WERI-Rb-1 (cell line): ENCODE measurements at regions not wholly inside any gene's neighbourhood (a gene's known extent, or its start where the extent isn't known, plus 50 kb on each side); places are given as distances from the start of the nearest gene placed in this dataset.
"Not testable (repeated sequence)": the region's sequence is repeated elsewhere in the genome, so short reads cannot be mapped to it uniquely, and the experiment has no call there.

Source experiments
- DNase-seq: peaks from one replicate; pipeline ENCODE4 v3.0.0-alpha.2; 2020
- H3K27ac ChIP-seq: fragments of 250-450 bp; sonication (Bioruptor Pico); 2 replicates; pipeline ENCODE4 v1.5.1; 2020; ENCODE audit warnings: mild to moderate bottlenecking, moderate library complexity
- H3K27me3 ChIP-seq: fragments of 250-450 bp; sonication (Bioruptor Pico); 2 replicates; pipeline ENCODE4 v1.5.1; 2021; ENCODE audit warnings: mild to moderate bottlenecking, low read depth, moderate library complexity; ENCODE audit not compliant: insufficient read depth, severe bottlenecking
- H3K36me3 ChIP-seq: fragments of 250-450 bp; sonication (Bioruptor Pico); 2 replicates; pipeline ENCODE4 v1.5.1; 2020; ENCODE audit warnings: mild to moderate bottlenecking, moderate library complexity
- H3K4me3 ChIP-seq: 2 replicates; pipeline ENCODE4 v1.5.1; 2011; ENCODE audit warnings: low read depth, mild to moderate bottlenecking, control low read depth, low read length
- H3K9me3 ChIP-seq: fragments of 250-450 bp; sonication (Bioruptor Pico); 2 replicates; pipeline ENCODE4 v1.5.1; 2021; ENCODE audit warnings: mild to moderate bottlenecking, moderate library complexity; ENCODE audit not compliant: severe bottlenecking
- TF ChIP-seq, protein P1 (sequence below): IDR thresholded peaks from 2 replicates; pipeline ENCODE4 v1.5.1; 2011; ENCODE audit warnings: low read depth, mild to moderate bottlenecking, control low read depth, inconsistent platforms, low read length

DNA sequence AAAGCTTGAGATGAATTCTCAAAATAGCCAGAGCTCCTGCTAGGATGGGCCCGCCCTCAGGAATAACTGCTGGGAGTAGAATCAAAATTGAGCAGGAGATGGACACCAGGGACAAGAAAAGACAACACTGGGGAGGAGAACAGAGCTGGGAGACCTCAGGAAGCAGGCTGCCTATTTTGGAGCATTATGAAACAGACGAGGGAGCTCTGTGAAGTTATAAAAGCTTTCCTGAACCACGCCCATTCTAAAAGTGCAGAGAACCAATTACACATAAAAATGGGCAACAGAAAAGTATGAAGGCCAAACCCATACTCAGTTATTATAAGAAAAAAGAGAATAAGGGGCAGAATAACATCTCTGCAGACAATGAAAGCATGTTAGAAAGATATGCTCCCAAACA, 213.9 kb upstream of the TRPC7 start:
- DNase-seq = no peak
- TF ChIP-seq, protein P1, sequence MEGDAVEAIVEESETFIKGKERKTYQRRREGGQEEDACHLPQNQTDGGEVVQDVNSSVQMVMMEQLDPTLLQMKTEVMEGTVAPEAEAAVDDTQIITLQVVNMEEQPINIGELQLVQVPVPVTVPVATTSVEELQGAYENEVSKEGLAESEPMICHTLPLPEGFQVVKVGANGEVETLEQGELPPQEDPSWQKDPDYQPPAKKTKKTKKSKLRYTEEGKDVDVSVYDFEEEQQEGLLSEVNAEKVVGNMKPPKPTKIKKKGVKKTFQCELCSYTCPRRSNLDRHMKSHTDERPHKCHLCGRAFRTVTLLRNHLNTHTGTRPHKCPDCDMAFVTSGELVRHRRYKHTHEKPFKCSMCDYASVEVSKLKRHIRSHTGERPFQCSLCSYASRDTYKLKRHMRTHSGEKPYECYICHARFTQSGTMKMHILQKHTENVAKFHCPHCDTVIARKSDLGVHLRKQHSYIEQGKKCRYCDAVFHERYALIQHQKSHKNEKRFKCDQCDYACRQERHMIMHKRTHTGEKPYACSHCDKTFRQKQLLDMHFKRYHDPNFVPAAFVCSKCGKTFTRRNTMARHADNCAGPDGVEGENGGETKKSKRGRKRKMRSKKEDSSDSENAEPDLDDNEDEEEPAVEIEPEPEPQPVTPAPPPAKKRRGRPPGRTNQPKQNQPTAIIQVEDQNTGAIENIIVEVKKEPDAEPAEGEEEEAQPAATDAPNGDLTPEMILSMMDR = no peak

DNA sequence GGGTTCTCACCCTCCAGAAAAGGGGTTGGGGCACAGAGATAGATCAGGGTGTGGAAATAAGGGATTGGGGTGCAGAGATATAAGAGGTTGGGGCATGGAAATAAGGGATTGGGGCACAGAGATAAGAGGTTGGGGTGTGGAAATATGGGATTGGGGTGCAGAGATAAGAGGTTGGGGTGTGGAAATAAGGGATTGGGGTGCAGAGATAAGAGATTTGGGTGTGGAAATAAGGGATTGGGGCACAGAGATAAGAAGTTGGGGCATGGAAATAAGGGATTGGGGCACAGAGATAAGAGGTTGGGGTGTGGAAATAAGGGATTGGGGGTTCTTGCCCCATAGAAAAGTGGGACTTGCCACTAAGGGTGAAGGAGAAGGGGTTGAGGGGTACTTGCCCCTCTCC, 204.5 kb upstream of the TRPC7 start:
- not testable (repeated sequence) for DNase-seq, H3K4me3 ChIP-seq, H3K9me3 ChIP-seq, H3K27ac ChIP-seq, H3K36me3 ChIP-seq, H3K27me3 ChIP-seq

More for the DNA sequence above, 213.9 kb upstream of the TRPC7 start:
- no peaks in the 10 kb centered on the region for H3K36me3 ChIP-seq
- H3K27me3 ChIP-seq = no peaks in the 10 kb centered on the region
- no peaks in the 10 kb centered on the region for H3K9me3 ChIP-seq
- H3K27ac ChIP-seq = no peak overlapping the region
- no peak overlapping the region for H3K4me3 ChIP-seq

DNA sequence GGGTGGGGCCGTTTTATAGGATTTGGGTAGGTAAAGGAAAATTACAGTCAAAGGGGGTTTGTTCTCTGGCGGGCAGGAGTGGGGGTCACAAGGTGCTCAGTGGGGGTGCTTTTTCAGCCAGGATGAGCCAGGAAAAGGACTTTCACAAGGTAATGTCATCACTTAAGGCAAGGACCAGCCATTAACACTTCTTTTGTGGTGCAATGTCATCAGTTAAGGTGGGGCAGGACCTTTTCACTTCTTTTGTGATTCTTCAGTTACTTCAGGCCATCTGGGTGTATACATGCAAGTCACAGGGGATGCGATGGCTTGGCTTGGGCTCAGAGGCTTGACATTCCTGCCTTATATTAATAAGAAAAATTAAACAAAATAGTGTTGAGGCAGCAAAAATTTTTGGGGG, 200.1 kb upstream of the TRPC7 start:
- H3K36me3 ChIP-seq, DNase-seq, H3K27ac ChIP-seq, H3K9me3 ChIP-seq, H3K4me3 ChIP-seq, H3K27me3 ChIP-seq: not testable (repeated sequence)

DNA sequence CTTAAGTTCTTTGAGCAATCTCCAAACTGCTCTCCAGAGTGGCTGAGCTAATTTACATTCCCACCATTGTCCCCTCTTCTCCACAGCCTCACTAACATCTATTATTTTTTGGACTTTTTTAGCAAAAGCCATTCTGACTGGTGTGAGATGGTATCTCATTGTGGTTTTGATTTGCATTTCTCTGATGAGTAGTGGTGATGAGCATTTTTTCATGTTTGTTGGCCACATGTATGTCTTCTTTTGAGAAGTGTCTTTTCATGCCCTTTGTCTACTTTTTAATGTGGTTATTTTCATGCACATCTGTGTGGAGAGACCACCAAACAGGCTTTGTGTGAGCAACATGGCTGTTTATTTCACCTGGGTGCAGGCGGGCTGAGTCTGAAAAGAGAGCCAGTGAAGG, 199.7 kb upstream of the TRPC7 start:
- H3K4me3 ChIP-seq, H3K9me3 ChIP-seq, DNase-seq, H3K27ac ChIP-seq, H3K27me3 ChIP-seq, H3K36me3 ChIP-seq: not testable (repeated sequence)

DNA sequence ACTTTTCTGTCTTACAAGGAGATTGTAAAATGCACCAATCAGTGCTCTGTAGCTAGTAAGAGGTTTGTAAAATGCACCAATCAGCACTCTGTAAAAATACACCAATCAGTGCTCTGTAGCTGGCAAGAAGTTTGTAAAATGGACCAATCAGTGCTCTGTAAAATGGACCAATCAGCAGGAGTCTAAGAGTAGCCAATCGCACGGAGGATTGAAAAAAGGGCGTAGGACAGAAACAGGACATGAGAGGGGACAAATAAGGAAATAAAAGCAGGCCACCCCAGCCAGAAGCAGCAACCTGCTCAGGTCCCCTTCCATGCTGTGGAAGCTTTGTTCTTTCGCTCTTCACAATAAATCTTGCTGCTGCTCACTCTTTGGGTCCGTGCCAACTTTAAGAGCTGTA, 199.1 kb upstream of the TRPC7 start:
- H3K36me3 ChIP-seq, H3K27ac ChIP-seq, H3K27me3 ChIP-seq, H3K9me3 ChIP-seq, DNase-seq, H3K4me3 ChIP-seq: not testable (repeated sequence)

DNA sequence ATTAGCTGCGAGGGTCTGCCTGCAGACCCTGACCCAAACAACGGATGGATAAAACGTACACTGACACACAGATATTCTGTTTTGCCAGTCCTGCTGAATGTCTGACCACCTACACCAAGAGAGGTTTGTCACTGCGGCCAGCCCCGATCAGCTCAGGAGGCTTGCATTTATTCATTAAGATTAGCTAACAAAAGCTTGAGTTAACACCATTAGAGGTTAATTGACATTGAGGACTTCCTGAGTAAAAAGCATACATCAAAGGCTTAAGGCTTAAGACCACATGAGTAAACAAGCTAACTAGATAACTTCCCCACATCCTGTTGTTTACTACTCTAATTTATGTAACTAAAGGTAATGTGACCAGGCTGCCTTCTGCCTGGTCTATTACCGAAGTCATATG, 198.1 kb upstream of the TRPC7 start:
- H3K27me3 ChIP-seq = no peaks in the 10 kb centered on the region
- no peaks in the 10 kb centered on the region for H3K36me3 ChIP-seq
- H3K27ac ChIP-seq = no peak overlapping the region
- no peak for DNase-seq
- TF ChIP-seq, protein P1 = no peak
- no peaks in the 10 kb centered on the region for H3K9me3 ChIP-seq
- H3K4me3 ChIP-seq = no peak overlapping the region

DNA sequence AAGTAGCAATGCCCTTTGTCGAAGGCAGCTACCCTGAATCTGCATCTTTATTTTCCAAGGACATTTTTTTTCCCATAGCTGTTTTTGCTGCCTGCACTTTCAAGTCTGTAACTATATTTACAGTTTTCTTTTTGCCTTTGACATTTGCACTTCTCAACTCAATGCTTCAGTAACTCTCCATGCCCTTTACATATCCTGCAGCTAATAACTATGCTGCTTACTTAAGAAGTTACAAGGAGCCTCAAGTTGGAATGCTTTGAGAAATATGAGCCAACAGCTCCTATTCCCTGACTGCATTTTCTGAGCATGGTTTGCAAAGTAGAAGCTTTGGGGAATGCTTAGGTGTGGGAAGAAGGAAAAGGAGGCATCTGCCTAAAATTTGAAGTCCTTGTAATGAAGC, 194.8 kb upstream of the TRPC7 start:
- Histone ChIP-seq H3K27me3 (no peaks in the 10 kb centered on the region), H3K9me3 (no peaks in the 10 kb centered on the region), H3K27ac (no peak overlapping the region), H3K36me3 (no peaks in the 10 kb centered on the region), H3K4me3 (no peak overlapping the region)
- TF ChIP-seq, protein P1 = no peak
- no peak for DNase-seq

DNA sequence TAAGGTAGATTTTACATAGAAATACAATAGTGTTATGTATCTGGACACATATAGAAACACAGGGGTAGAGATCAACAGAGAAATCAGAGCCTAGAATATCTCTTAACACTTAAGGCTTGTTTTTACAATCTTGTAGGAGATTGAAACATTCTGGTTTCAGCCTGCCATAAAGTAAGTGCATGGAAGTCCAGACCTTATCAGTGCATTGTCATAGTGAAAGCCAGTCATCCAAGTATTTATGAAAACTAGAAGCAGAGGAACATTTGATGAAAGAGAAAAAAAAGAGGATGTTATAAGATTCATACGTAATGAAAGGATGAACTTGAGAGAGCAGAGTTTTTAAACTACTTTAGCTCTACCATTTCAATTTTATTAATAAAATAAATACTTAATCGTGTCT, 194.3 kb upstream of the TRPC7 start:
- TF ChIP-seq, protein P1 = no peak
- Histone ChIP-seq H3K27me3 (no peaks in the 10 kb centered on the region), H3K4me3 (no peak overlapping the region), H3K36me3 (no peaks in the 10 kb centered on the region), H3K9me3 (no peaks in the 10 kb centered on the region), H3K27ac (no peak overlapping the region)
- DNase-seq = no peak

DNA sequence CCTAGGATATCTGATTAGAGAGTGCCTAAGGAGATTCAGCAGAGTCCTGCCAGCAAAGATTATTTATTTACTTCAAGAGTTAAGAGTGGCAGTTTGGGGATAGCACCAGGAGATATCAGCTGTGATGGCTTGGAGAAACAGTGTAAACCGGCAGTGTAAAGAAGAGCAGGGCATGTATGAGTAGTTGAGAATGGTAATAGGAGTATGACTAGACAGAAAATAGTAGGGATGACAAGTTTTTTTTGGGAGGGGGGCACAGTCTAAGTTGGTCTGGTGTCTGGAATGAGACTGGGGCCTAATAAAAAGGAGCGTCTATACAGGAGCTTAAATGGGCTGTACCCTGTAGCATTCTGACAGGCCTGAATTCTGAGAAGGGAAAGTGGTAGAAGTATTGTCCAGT, 181.8 kb upstream of the TRPC7 start:
- H3K4me3 ChIP-seq, H3K9me3 ChIP-seq, H3K36me3 ChIP-seq, H3K27me3 ChIP-seq, DNase-seq, H3K27ac ChIP-seq: not testable (repeated sequence)

DNA sequence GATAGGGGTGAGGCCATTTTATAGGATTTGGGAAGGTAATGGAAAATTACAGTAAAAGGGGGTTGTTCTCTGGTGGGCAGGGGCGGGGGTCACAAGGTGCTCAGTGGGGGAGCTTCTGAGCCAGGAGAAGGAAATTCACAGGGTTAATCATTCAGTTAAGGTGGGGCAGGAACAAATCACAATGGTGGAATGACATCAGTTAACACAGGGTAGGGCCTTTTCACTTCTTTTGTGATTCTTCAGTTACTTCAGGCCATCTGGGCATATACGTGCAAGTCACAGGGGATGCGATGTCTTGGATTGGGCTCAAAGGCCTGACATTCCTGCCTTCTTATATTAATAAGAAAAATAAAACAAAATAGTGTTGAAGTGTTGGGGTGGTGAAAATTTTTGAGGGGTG, 181.1 kb upstream of the TRPC7 start:
- H3K27me3 ChIP-seq, H3K27ac ChIP-seq, H3K9me3 ChIP-seq, DNase-seq, H3K36me3 ChIP-seq, H3K4me3 ChIP-seq: not testable (repeated sequence)

DNA sequence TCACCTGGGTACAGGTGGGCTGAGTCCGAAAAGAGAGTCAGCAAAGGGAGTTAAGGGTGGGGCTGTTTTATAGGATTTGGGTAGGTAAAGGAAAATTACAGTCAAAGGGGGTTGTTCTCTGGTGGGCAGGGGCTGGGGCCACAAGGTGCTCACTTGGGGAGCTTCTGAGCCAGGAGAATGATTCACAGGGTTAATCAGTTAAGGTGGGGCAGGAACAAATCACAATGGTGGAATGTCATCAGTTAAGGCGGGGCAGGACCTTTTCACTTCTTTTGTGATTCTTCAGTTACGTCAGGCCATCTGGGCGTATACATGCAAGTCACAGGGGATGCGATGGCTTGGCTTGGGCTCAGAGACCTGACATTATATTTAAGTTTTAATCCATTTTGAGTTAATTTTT, 179.7 kb upstream of the TRPC7 start:
- H3K27ac ChIP-seq, DNase-seq, H3K4me3 ChIP-seq, H3K27me3 ChIP-seq, H3K36me3 ChIP-seq, H3K9me3 ChIP-seq: not testable (repeated sequence)
